ENCODE measurements at regions not wholly inside any gene's neighbourhood (a gene's known extent, or its start where the extent isn't known, plus 50 kb on each side); places are given as distances from the start of the nearest gene placed in this dataset.
"Not testable (repeated sequence)": the region's sequence is repeated elsewhere in the genome, so short reads cannot be mapped to it uniquely, and the experiment has no call there.

GRCh38 chr13:108086678-108087077, 128.7 kb downstream of the LIG4 start:
- WGBS, 3 donors: 52 to 79% (median 67%) methylated on average over 2 of the region's 2 CpGs

GRCh38 chr13:108084840-108085239, 130.5 kb downstream of the LIG4 start:
- no peak overlapping the region for H3K27ac ChIP-seq (ENCODE audit: low read depth, low read length)
- WGBS, 3 donors: 72 to 81% (median 80%) methylated on average over 3 of the region's 3 CpGs

More at GRCh38 chr13:108086678-108087077, 128.7 kb downstream of the LIG4 start:
- no peak overlapping the region for H3K27ac ChIP-seq (ENCODE audit: low read depth, low read length)

GRCh38 chr13:108083056-108083455, 132.3 kb downstream of the LIG4 start:
- no peak overlapping the region for H3K27ac ChIP-seq (ENCODE audit: low read depth, low read length)
- 8 to 25% (median 8%) methylated on average over 2 of the region's 2 CpGs for WGBS, 3 donors

- WGBS, 3 donors: 69 to 75% (median 73%) methylated on average over 4 of the region's 4 CpGs
- no peak overlapping the region for H3K27ac ChIP-seq (ENCODE audit: low read depth, low read length)
These were observed 132.9 kb downstream of the LIG4 start for GRCh38 chr13:108082481-108082880.

GRCh38 chr13:108077284-108077683, 138.1 kb downstream of the LIG4 start:
- 76 to 91% (median 91%) methylated on average over 1 of the region's 1 CpG for WGBS, 3 donors
- H3K27ac ChIP-seq (ENCODE audit: low read depth, low read length): no peak overlapping the region

- H3K27ac ChIP-seq (ENCODE audit: low read depth, low read length): not testable (repeated sequence)
- WGBS, 3 donors: 68 to 81% (median 70%) methylated on average over 5 of the region's 5 CpGs
These were observed 140.9 kb downstream of the LIG4 start for GRCh38 chr13:108074429-108074828.

GRCh38 chr13:108070925-108071324, 144.4 kb downstream of the LIG4 start:
- no peak overlapping the region for H3K27ac ChIP-seq (ENCODE audit: low read depth, low read length)
- WGBS, 3 donors: 38 to 54% (median 47%) methylated on average over 5 of the region's 5 CpGs

- no peak overlapping the region for H3K27ac ChIP-seq (ENCODE audit: low read depth, low read length)
- 75 to 86% (median 83%) methylated on average over 4 of the region's 4 CpGs for WGBS, 3 donors
These were observed 144.8 kb downstream of the LIG4 start for GRCh38 chr13:108070491-108070890.

- 52 to 68% (median 67%) methylated on average over 4 of the region's 4 CpGs for WGBS, 3 donors
- H3K27ac ChIP-seq (ENCODE audit: low read depth, low read length): no peak overlapping the region
These were observed 145.7 kb downstream of the LIG4 start for GRCh38 chr13:108069521-108070210.

- WGBS, 3 donors: 54 to 59% (median 56%) methylated on average over 1 of the region's 1 CpG
- H3K27ac ChIP-seq (ENCODE audit: low read depth, low read length): not testable (repeated sequence)
These were observed 151.0 kb downstream of the LIG4 start for GRCh38 chr13:108064372-108064771.

- H3K27ac ChIP-seq (ENCODE audit: low read depth, low read length): no peak overlapping the region
- WGBS, 3 donors: 80 to 83% (median 80%) methylated on average over 6 of the region's 6 CpGs
These were observed 155.2 kb downstream of the LIG4 start for GRCh38 chr13:108060111-108060510.

- 34 to 58% (median 54%) methylated on average over 2 of the region's 2 CpGs for WGBS, 3 donors
- H3K27ac ChIP-seq (ENCODE audit: low read depth, low read length): no peak overlapping the region
These were observed 159.1 kb downstream of the LIG4 start for GRCh38 chr13:108056278-108056677.

GRCh38 chr13:108049211-108049610, 166.1 kb downstream of the LIG4 start:
- no peak overlapping the region for H3K27ac ChIP-seq (ENCODE audit: low read depth, low read length)
- WGBS, 3 donors: 54 to 64% (median 60%) methylated on average over 4 of the region's 4 CpGs

- 42 to 48% (median 47%) methylated on average over 1 of the region's 1 CpG for WGBS, 3 donors
- no peak overlapping the region for H3K27ac ChIP-seq (ENCODE audit: low read depth, low read length)
These were observed 170.4 kb downstream of the LIG4 start for GRCh38 chr13:108044954-108045353.

- 50 to 68% (median 66%) methylated on average over 6 of the region's 6 CpGs for WGBS, 3 donors
- not testable (repeated sequence) for H3K27ac ChIP-seq (ENCODE audit: low read depth, low read length)
These were observed 172.5 kb downstream of the LIG4 start for GRCh38 chr13:108042866-108043265.

GRCh38 chr13:108037348-108037747, 178.0 kb downstream of the LIG4 start:
- H3K27ac ChIP-seq (ENCODE audit: low read depth, low read length): no peak overlapping the region
- 37 to 64% (median 58%) methylated on average over 1 of the region's 1 CpG for WGBS, 3 donors

GRCh38 chr13:108036411-108036932, 178.9 kb downstream of the LIG4 start:
- H3K27ac ChIP-seq (ENCODE audit: low read depth, low read length): no peak overlapping the region
- WGBS, 3 donors: 50 to 70% (median 68%) methylated on average over 4 of the region's 4 CpGs

- no peak overlapping the region for H3K27ac ChIP-seq (ENCODE audit: low read depth, low read length)
- WGBS, 3 donors: 84 to 90% (median 86%) methylated on average over 5 of the region's 5 CpGs
These were observed 180.4 kb downstream of the LIG4 start for GRCh38 chr13:108034909-108035410.

GRCh38 chr13:108033800-108034707, 181.3 kb downstream of the LIG4 start:
- no peak overlapping the region for H3K27ac ChIP-seq (ENCODE audit: low read depth, low read length)
- 35 to 81% (median 75%) methylated on average over 3 of the region's 3 CpGs for WGBS, 3 donors

All from adipose tissue (tissue), 3 donors.